K562 (cell line): ENCODE measurements at regions not wholly inside any gene's neighbourhood (a gene's known extent, or its start where the extent isn't known, plus 50 kb on each side); places are given as distances from the start of the nearest gene placed in this dataset.

ENCODE experiments used
- ATAC-seq: fragments of 200-7000 bp; cut with Tn5 transposase; 3 replicates; pipeline ENCODE4 v1.9.1; 2020; ENCODE audit warnings: moderate library complexity
- BruUV-seq: library from RNA; stranded (reverse); fragments of 400-500 nt; replicated peaks from 2 replicates; lab custom pipeline; 2021; lab: Mats Ljungman, UMichigan
- CTCF ChIA-PET: fragments of 300-600 bp; formaldehyde crosslinking; extraction: SDS; loops from one replicate; lab custom pipeline; 2021; ENCODE audit warnings: low intra/inter-chr PET ratio; lab: Yijun Ruan, JAX
- POLR2A ChIA-PET: fragments of 300-600, 350-650 bp; sonication (Branson Sonifier 250); formaldehyde crosslinking; extraction: SDS; loops from one replicate; lab custom pipeline; 2021; ENCODE audit warnings: antibody characterized with exemption, inconsistent platforms; lab: Yijun Ruan, JAX
- DNase-seq, 4 experiments: peaks; one replicate each; pipeline versions ENCODE4 v3.0.0 to v3.0.0-alpha.2; 2011 to 2018; ENCODE audit warnings: low spot score in 3 of 4, mixed read lengths in 3 of 4; ENCODE audit errors: extremely low read depth in 1 of 4
- FAIRE-seq: peaks from 2 replicates; lab custom pipeline; 2011; peaks lifted over from hg19 to GRCh38; lab: Jason Lieb, UNC
- H2AFZ ChIP-seq: 2 replicates; pipeline ENCODE4 v1.6.0; 2011; ENCODE audit warnings: low read depth, low read length, control low read depth, inconsistent platforms
- H3K27ac ChIP-seq: fragments of 200-600 bp; 3 replicates; pipeline ENCODE4 v1.8.0; 2011; ENCODE audit warnings: low read depth, mild to moderate bottlenecking, control low read depth, inconsistent platforms, low read length, moderate library complexity, mixed read lengths; ENCODE audit errors: extremely low read depth
- H3K27me3 ChIP-seq, 2 experiments: fragments of 300-600 bp in 1 of 2; 2 replicates in 1 of 2; 3 replicates in 1 of 2; pipeline versions ENCODE4 v1.6.0 to v1.8.0; 2011; ENCODE audit warnings: inconsistent platforms in 2 of 2, low read length in 2 of 2, mild to moderate bottlenecking in 1 of 2, mixed read lengths in 1 of 2, moderate library complexity in 1 of 2; ENCODE audit not compliant: control insufficient read depth in 2 of 2, insufficient read depth in 2 of 2
- H3K36me3 ChIP-seq: fragments of 300-600 bp; 3 replicates; pipeline ENCODE4 v1.8.0; 2011; ENCODE audit warnings: mild to moderate bottlenecking, low read length, inconsistent platforms; ENCODE audit not compliant: control insufficient read depth, insufficient read depth
- H3K4me1 ChIP-seq, 2 experiments: fragments of 200-600 bp in 1 of 2; replicated peaks in 1 of 2; 2 replicates in 1 of 2; 3 replicates in 1 of 2; pipeline versions ENCODE4 v1.5.1 to v1.8.0; 2011; ENCODE audit warnings: inconsistent platforms in 2 of 2, low read length in 2 of 2, mild to moderate bottlenecking in 1 of 2, mixed read lengths in 1 of 2, moderate library complexity in 1 of 2; ENCODE audit not compliant: control insufficient read depth in 2 of 2, insufficient read depth in 2 of 2
- H3K4me2 ChIP-seq: 2 replicates; pipeline ENCODE4 v1.6.1; 2011; ENCODE audit warnings: low read length, control low read depth, inconsistent platforms, mixed read lengths; ENCODE audit not compliant: insufficient read depth
- H3K4me3 ChIP-seq: fragments of 200-600 bp; sonication (generic), shearing (Covaris generic); 2 replicates; pipeline ENCODE4 v1.5.1; 2016; ENCODE audit warnings: control low read depth, inconsistent platforms
- H3K79me2 ChIP-seq: fragments of 200-600 bp; 3 replicates; pipeline ENCODE4 v1.8.0; 2011; ENCODE audit warnings: low read length, inconsistent platforms; ENCODE audit not compliant: control insufficient read depth, insufficient read depth
- H3K9ac ChIP-seq, 2 experiments: 2 replicates each; pipeline versions ENCODE4 v1.6.0 to v1.6.1; 2011; ENCODE audit warnings: low read depth in 2 of 2, low read length in 2 of 2, control low read depth in 1 of 2, inconsistent platforms in 1 of 2, mild to moderate bottlenecking in 1 of 2, mixed read lengths in 1 of 2; ENCODE audit not compliant: insufficient read depth in 1 of 2
- H3K9me1 ChIP-seq: one replicate; pipeline ENCODE4 v1.6.0; 2011; ENCODE audit warnings: inconsistent platforms, mild to moderate bottlenecking, low read length, moderate library complexity; ENCODE audit not compliant: control insufficient read depth, insufficient read depth
- H3K9me3 ChIP-seq: replicated peaks from 2 replicates; pipeline ENCODE4 v1.5.1; 2011; ENCODE audit warnings: low read depth, low read length, inconsistent platforms; ENCODE audit not compliant: control insufficient read depth, insufficient read depth
- H4K20me1 ChIP-seq: replicated peaks from 2 replicates; pipeline ENCODE4 v1.6.1; 2011; ENCODE audit warnings: low read length, inconsistent platforms, mixed read lengths; ENCODE audit not compliant: control insufficient read depth, insufficient read depth
- CBFA2T3 ChIP-seq: fragments of 450-650 bp; IDR thresholded peaks from 2 replicates; pipeline ENCODE4 v1.6.1; 2017
- E2F8 ChIP-seq: fragments of 450-650 bp; IDR thresholded peaks from 2 replicates; pipeline ENCODE4 v1.7.1; 2018; ENCODE audit warnings: mild to moderate bottlenecking, low read depth; ENCODE audit not compliant: partially characterized antibody
- FOXK2 ChIP-seq, 2 experiments: fragments of 450-650 bp; IDR thresholded peaks in 1 of 2; conservative IDR thresholded peaks in 1 of 2; 2 replicates each; pipeline ENCODE4 v1.6.1; 2016; ENCODE audit warnings: low read depth in 2 of 2, mild to moderate bottlenecking in 1 of 2
- MCM2 ChIP-seq: fragments of 450-650 bp; IDR thresholded peaks from 2 replicates; pipeline ENCODE4 v1.6.1; 2017; ENCODE audit warnings: low read depth, mild to moderate bottlenecking
- MGA ChIP-seq: fragments of 450-650 bp; IDR thresholded peaks from 2 replicates; pipeline ENCODE4 v1.6.1; 2016; ENCODE audit warnings: mild to moderate bottlenecking, moderate library complexity
- ZC3H11A ChIP-seq: IDR thresholded peaks from 2 replicates; pipeline ENCODE4 v1.6.1; 2012; ENCODE audit warnings: low read depth, low read length, improper control_type of control experiment
- ZNF316 ChIP-seq: fragments of 450-650 bp; IDR thresholded peaks from 2 replicates; pipeline ENCODE4 v1.6.1; 2016
- ZNF695 ChIP-seq: fragments of 450-650 bp; formaldehyde crosslinking; IDR thresholded peaks from 2 replicates; pipeline ENCODE4 v1.4.0; 2020; ENCODE audit warnings: mild to moderate bottlenecking, moderate library complexity
- WGBS: fragments of 100-300 bp; shearing (Covaris generic); methylation state at CpG from one replicate; pipeline ENCODE4 v1.1.6; 2016; ENCODE audit warnings: low coverage, mixed read lengths; ENCODE audit not compliant: insufficient coverage; ENCODE audit errors: missing lambda C conversion rate; 5-methylcytosine and 5-hydroxymethylcytosine counted together
- in situ Hi-C: fragments of 300-500 bp; cut with MboI; formaldehyde crosslinking; loops from 4 replicates; pipeline ENCODE4 v1.15.0; 2018; ENCODE audit warnings: inconsistent platforms, mixed read lengths
- intact Hi-C: fragments of 100-400 bp; cut with micrococcal nuclease; formaldehyde crosslinking; loops from 2 replicates; pipeline ENCODE4 v1.14.2; 2022

GRCh38 chr6:87936065-87936464 is 111.6 kb upstream of the SPACA1 start:
- 0 out of 2 replicates have a peak, but pooled peaks cover 2% of the 10 kb centered on the region for H4K20me1 ChIP-seq
- ATAC-seq (no peak), FAIRE-seq (no peak), DNase-seq (no peak)
- no peak overlapping the region for H3K9ac ChIP-seq
- peaks cover 0 to 5% of the 10 kb centered on the region in 2 experiments; a peak in 1 of 5 replicates for H3K27me3 ChIP-seq
- H3K4me3 ChIP-seq, result no peak overlapping the region
- in situ Hi-C loops, result no loop called here
- H3K36me3 ChIP-seq, result no peaks in the 10 kb centered on the region
- WGBS, result 2% methylated on average over 9 of the region's 9 CpGs
- POLR2A ChIA-PET, result no interaction called here
- no peak overlapping the region for H2AFZ ChIP-seq
- intact Hi-C loops, result no loop called here
- H3K9me1 ChIP-seq, result no peaks in the 10 kb centered on the region
- H3K4me2 ChIP-seq, result no peak overlapping the region
- no peak overlapping the region for H3K27ac ChIP-seq
- BruUV-seq, result no TSS peak
- CTCF ChIA-PET, result no interaction called here
- no peaks in the 10 kb centered on the region for H3K9me3 ChIP-seq
- no peaks in the 10 kb centered on the region for H3K79me2 ChIP-seq
- H3K4me1 ChIP-seq, result no peaks in the 10 kb centered on the region
- no peak for TF ChIP-seq ZNF695 (CRISPR knock-in tag)
- no peak for TF ChIP-seq FOXK2 (conservative IDR thresholded peaks at IDR 0.05 in 1 of 2, IDR thresholded peaks at IDR 0.05 in 1 of 2; ENCODE audit: low read depth in 2 of 2)
- TF ChIP-seq E2F8, result no peak
- no peak for TF ChIP-seq CBFA2T3
- no peak for TF ChIP-seq MCM2
- no peak for TF ChIP-seq MGA
- no peak for TF ChIP-seq ZNF316
- no peak for TF ChIP-seq ZC3H11A
